ENCODE measurements at regions not wholly inside any gene's neighbourhood (a gene's known extent, or its start where the extent isn't known, plus 50 kb on each side); places are given as distances from the start of the nearest gene placed in this dataset.

GRCh38 chr2:48906633-48907032 lies 151.1 kb upstream of the LHCGR start:
- TF ChIP-seq MAX (IDR thresholded peaks at IDR 0.05) (no peak), RAD21 (IDR thresholded peaks at IDR 0.05; ENCODE audit: low read depth) (no peak), YY1 (IDR thresholded peaks at IDR 0.05; ENCODE audit: low read depth) (no peak), NFIC (IDR thresholded peaks at IDR 0.05) (no peak), EGR1 (IDR thresholded peaks at IDR 0.05) (no peak), TEAD4 (IDR thresholded peaks at IDR 0.05) (no peak), TAF1 (IDR thresholded peaks at IDR 0.05; ENCODE audit: low read depth) (no peak), CEBPB (IDR thresholded peaks at IDR 0.05) (no peak), REST (IDR thresholded peaks at IDR 0.05; ENCODE audit: low read depth) (no peak), EP300 (IDR thresholded peaks at IDR 0.05; ENCODE audit: borderline replicate concordance) (no peak)

Data from Ishikawa (cell line).